ENCODE measurements at regions not wholly inside any gene's neighbourhood (a gene's known extent, or its start where the extent isn't known, plus 50 kb on each side); places are given as distances from the start of the nearest gene placed in this dataset.

DNA sequence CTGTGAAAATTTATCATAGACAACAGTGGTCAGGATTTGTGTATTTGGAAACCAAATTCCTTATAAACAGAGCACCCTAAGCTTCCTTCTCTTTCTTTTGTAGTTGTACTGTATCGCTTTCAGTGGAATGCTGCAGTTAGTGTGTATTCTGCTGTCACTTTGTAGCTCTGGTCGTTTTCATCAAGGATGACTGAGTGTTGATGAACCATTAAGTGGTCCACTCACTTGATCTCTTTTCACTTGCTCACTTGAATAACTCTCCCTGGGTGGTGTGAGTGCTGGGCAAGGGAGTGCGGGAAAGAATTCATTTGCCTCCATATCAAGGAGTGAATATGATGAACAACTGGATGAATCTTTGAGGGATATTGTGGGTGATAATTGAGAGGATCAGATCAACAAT, 1225.7 kb upstream of the WWC1 start:
- intact Hi-C loops (cut with DNase I): no loop called here
- DNase-seq (no peak), FAIRE-seq (no peak), ATAC-seq (no peak)
- Histone ChIP-seq H3K27ac (no peak overlapping the region), H3K4me1 (no peaks in the 10 kb centered on the region), H3K9me3 (no peaks in the 10 kb centered on the region), H3K36me3 (no peaks in the 10 kb centered on the region), H3K27me3 (no peaks in the 10 kb centered on the region), H3K4me3 (no peak overlapping the region)
- WGBS, 2 donors: 64 to 65% methylated on average over 3 of the region's 3 CpGs
- TF ChIP-seq CTCF (IDR thresholded peaks at IDR 0.05): no peak

GRCh38 chr5:167071981-167072610, 1219.3 kb upstream of the WWC1 start:
- 63 to 74% methylated on average over 5 of the region's 5 CpGs for WGBS, 2 donors
- no peaks in the 10 kb centered on the region for H3K4me1 ChIP-seq
- no peak for TF ChIP-seq CTCF (IDR thresholded peaks at IDR 0.05)
- intact Hi-C loops (cut with DNase I): no loop called here
- DNase-seq (no peak), FAIRE-seq (no peak), ATAC-seq (no peak)
- H3K27me3 ChIP-seq: no peaks in the 10 kb centered on the region
- no peak overlapping the region for H3K27ac ChIP-seq
- no peak overlapping the region for H3K4me3 ChIP-seq
- no peaks in the 10 kb centered on the region for H3K36me3 ChIP-seq
- H3K9me3 ChIP-seq: no peaks in the 10 kb centered on the region

DNA sequence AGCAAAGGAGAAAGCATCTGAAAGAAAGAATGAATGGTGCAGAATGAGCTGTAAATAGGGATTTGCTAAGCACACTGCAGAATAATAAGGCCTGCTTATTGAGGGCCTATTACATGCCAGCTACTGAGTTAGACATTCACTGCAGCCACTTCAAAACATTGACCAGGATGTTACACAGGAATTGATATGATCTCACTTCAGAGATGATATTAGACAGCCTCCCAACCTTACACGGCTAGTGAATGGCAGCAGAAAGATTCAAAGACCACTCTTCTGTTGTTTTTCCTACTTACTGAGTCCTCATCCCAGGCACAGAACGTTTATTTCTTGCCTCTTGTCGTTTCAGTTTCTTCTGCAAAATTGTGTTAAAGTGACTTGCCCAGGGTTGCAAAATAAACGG, 1209.9 kb upstream of the WWC1 start:
- TF ChIP-seq CTCF (IDR thresholded peaks at IDR 0.05): no peak
- no peak for FAIRE-seq
- DNase-seq: no peak
- Histone ChIP-seq H3K4me3 (no peak overlapping the region), H3K27me3 (no peaks in the 10 kb centered on the region), H3K4me1 (no peaks in the 10 kb centered on the region), H3K9me3 (no peaks in the 10 kb centered on the region), H3K36me3 (no peaks in the 10 kb centered on the region), H3K27ac (no peak overlapping the region)
- ATAC-seq: no peak
- intact Hi-C loops (cut with DNase I): no loop called here
- 30 to 35% methylated on average over 4 of the region's 4 CpGs for WGBS, 2 donors

GRCh38 chr5:167096816-167097215, 1194.6 kb upstream of the WWC1 start:
- Histone ChIP-seq H3K9me3 (no peaks in the 10 kb centered on the region), H3K27me3 (no peaks in the 10 kb centered on the region), H3K27ac (no peak overlapping the region), H3K36me3 (no peaks in the 10 kb centered on the region), H3K4me1 (no peaks in the 10 kb centered on the region), H3K4me3 (no peak overlapping the region)
- no peak for ATAC-seq
- 60 to 68% methylated on average over 12 of the region's 12 CpGs for WGBS, 2 donors
- no peak for TF ChIP-seq CTCF (IDR thresholded peaks at IDR 0.05)
- no peak for FAIRE-seq
- intact Hi-C loops (cut with DNase I): no loop called here
- no peak for DNase-seq

GRCh38 chr5:167104351-167104750, 1187.1 kb upstream of the WWC1 start:
- ATAC-seq: no peak

More at GRCh38 chr5:167104351-167104750, 1187.1 kb upstream of the WWC1 start:
- H3K9me3 ChIP-seq: no peaks in the 10 kb centered on the region
- H3K4me1 ChIP-seq: no peaks in the 10 kb centered on the region
- FAIRE-seq (no peak), DNase-seq (no peak)
- no peak overlapping the region for H3K27ac ChIP-seq
- no peak overlapping the region for H3K4me3 ChIP-seq
- 77 to 86% methylated on average over 4 of the region's 4 CpGs for WGBS, 2 donors
- intact Hi-C loops (cut with DNase I): no loop called here
- no peaks in the 10 kb centered on the region for H3K36me3 ChIP-seq
- no peaks in the 10 kb centered on the region for H3K27me3 ChIP-seq
- TF ChIP-seq CTCF (IDR thresholded peaks at IDR 0.05): no peak

All from pancreas (tissue), 10 donors.